Colonic mucosa (tissue), 4 donors: ENCODE measurements at regions not wholly inside any gene's neighbourhood (a gene's known extent, or its start where the extent isn't known, plus 50 kb on each side); places are given as distances from the start of the nearest gene placed in this dataset.
"Not testable (repeated sequence)": the region's sequence is repeated elsewhere in the genome, so short reads cannot be mapped to it uniquely, and the experiment has no call there.

Source experiments
- DNase-seq: peaks from one replicate; pipeline ENCODE4 v3.0.0-alpha.2; 2020
- H3K27ac ChIP-seq: fragments of 200-600 bp; one replicate; pipeline ENCODE4 v1.8.0; 2021
- H3K27me3 ChIP-seq: fragments of 200-600 bp; one replicate; pipeline ENCODE4 v1.8.0; 2021
- H3K36me3 ChIP-seq: fragments of 200-600 bp; one replicate; pipeline ENCODE4 v1.8.0; 2021
- H3K4me1 ChIP-seq: fragments of 200-600 bp; one replicate; pipeline ENCODE4 v1.8.0; 2021; ENCODE audit warnings: mild to moderate bottlenecking
- H3K4me3 ChIP-seq: fragments of 200-600 bp; one replicate; pipeline ENCODE4 v1.8.0; 2021
- H3K9ac ChIP-seq, 2 donors: one replicate each; pipeline ENCODE4 v1.7.0; 2013; ENCODE audit warnings: control low read depth in 2 of 2, low read depth in 2 of 2, low read length in 2 of 2
- H3K9me3 ChIP-seq: fragments of 200-600 bp; one replicate; pipeline ENCODE4 v1.8.0; 2021
- CTCF ChIP-seq: fragments of 200-600 bp; IDR thresholded peaks from one replicate; pipeline ENCODE4 v1.8.0; 2022; ENCODE audit warnings: antibody characterized with exemption, mild to moderate bottlenecking
- intact Hi-C: fragments of 100-400 bp; cut with DNase I; formaldehyde crosslinking; loops from one replicate; pipeline ENCODE4 v1.14.1; 2022
- donor health status: healthy.
- donor health status: DM: no; HTN: no; CAD: no.
- donor health status: DM: no; HTN: no; CAD: no.

- intact Hi-C loops: no loop called here
- Histone ChIP-seq H3K27me3 (no peaks in the 10 kb centered on the region), H3K36me3 (no peaks in the 10 kb centered on the region), H3K4me1 (no peaks in the 10 kb centered on the region), H3K9me3 (no peaks in the 10 kb centered on the region), H3K9ac (no peak overlapping the region), H3K4me3 (no peak overlapping the region), H3K27ac (no peak overlapping the region)
- TF ChIP-seq CTCF: no peak
- DNase-seq: no peak
Observed at GRCh38 chr22:23431337-23432072, 148.6 kb downstream of the IGLL1 start.

- intact Hi-C loops, H3K36me3 ChIP-seq, H3K9me3 ChIP-seq, H3K4me1 ChIP-seq, H3K27ac ChIP-seq, H3K4me3 ChIP-seq, H3K27me3 ChIP-seq, DNase-seq, H3K9ac ChIP-seq: not testable (repeated sequence)
Observed at GRCh38 chr22:23424551-23425068, 155.5 kb downstream of the IGLL1 start.

- no peak for TF ChIP-seq CTCF
- intact Hi-C loops: no loop called here
Observed at GRCh38 chr22:23424031-23424430, 156.1 kb downstream of the IGLL1 start.

GRCh38 chr22:23422281-23422680 is 157.8 kb downstream of the IGLL1 start:
- H3K27me3 ChIP-seq, H3K4me1 ChIP-seq, DNase-seq, H3K9me3 ChIP-seq, H3K9ac ChIP-seq, intact Hi-C loops, H3K36me3 ChIP-seq, H3K27ac ChIP-seq, H3K4me3 ChIP-seq: not testable (repeated sequence)

More at GRCh38 chr22:23424031-23424430, 156.1 kb downstream of the IGLL1 start:
- H3K4me1 ChIP-seq: no peaks in the 10 kb centered on the region
- no peaks in the 10 kb centered on the region for H3K27me3 ChIP-seq
- no peaks in the 10 kb centered on the region for H3K36me3 ChIP-seq
- DNase-seq: no peak
- H3K9ac ChIP-seq: no peak overlapping the region
- no peak overlapping the region for H3K4me3 ChIP-seq
- no peak overlapping the region for H3K27ac ChIP-seq
- no peaks in the 10 kb centered on the region for H3K9me3 ChIP-seq

- H3K9ac ChIP-seq, H3K9me3 ChIP-seq, intact Hi-C loops, H3K4me1 ChIP-seq, H3K27ac ChIP-seq, H3K36me3 ChIP-seq, H3K27me3 ChIP-seq, DNase-seq, H3K4me3 ChIP-seq: not testable (repeated sequence)
Observed at GRCh38 chr22:23421300-23421699, 158.8 kb downstream of the IGLL1 start.

GRCh38 chr22:23419931-23420330 is 160.2 kb downstream of the IGLL1 start:
- Histone ChIP-seq H3K36me3 (no peaks in the 10 kb centered on the region), H3K9me3 (no peaks in the 10 kb centered on the region), H3K27ac (no peak overlapping the region), H3K9ac (no peak overlapping the region), H3K27me3 (no peaks in the 10 kb centered on the region), H3K4me3 (no peak overlapping the region), H3K4me1 (no peaks in the 10 kb centered on the region)
- TF ChIP-seq CTCF: no peak
- intact Hi-C loops: no loop called here
- no peak for DNase-seq

GRCh38 chr22:23419171-23419570 is 160.9 kb downstream of the IGLL1 start:
- Histone ChIP-seq H3K4me1 (no peaks in the 10 kb centered on the region), H3K9me3 (no peaks in the 10 kb centered on the region), H3K4me3 (no peak overlapping the region), H3K27ac (no peak overlapping the region), H3K36me3 (no peaks in the 10 kb centered on the region), H3K9ac (no peak overlapping the region), H3K27me3 (no peaks in the 10 kb centered on the region)
- intact Hi-C loops: no loop called here
- no peak for DNase-seq
- no peak for TF ChIP-seq CTCF
